ENCODE measurements at regions not wholly inside any gene's neighbourhood (a gene's known extent, or its start where the extent isn't known, plus 50 kb on each side); places are given as distances from the start of the nearest gene placed in this dataset.

DNA sequence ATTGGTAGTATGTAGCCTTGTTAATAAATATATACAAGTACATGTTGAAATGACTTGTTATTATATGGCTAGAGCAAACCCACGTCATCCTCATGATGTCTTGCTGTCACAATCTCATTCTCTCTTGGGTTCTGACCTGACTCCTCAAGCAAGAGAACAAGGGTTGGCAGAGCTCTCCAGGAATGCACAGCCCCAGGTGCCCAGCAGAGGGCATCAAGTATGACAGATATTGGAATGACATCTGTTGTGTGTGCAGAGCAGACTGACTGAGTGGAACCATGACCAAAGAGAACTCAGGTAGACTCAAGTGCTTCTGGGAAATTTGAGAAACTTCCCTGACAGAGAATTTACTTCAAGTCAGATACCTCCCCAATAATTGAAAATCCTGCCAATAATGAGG is 90.6 kb downstream of the PAX1 start:
- H3K36me3 Mint-ChIP-seq = no peaks in the 10 kb centered on the region

DNA sequence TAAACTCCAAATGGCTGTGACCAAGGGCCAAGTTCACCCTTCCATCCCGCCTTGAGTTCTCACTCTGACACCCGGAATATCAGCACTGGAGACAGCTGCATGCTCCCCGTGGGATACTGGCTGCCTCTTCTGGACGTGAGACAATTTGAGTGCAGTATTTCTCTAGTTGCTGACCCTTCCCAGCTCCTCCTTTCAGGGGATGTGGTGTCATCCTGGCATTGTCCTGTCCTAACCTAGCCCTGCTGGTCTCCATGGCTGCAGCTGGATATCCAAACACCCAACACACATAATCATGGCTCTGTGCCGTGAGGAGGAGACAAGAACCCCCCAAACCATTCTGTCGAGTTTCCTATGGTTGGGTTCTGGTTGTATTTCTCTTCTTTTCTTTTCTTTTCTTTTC is 82.6 kb downstream of the PAX1 start:
- TF ChIP-seq, protein P1, sequence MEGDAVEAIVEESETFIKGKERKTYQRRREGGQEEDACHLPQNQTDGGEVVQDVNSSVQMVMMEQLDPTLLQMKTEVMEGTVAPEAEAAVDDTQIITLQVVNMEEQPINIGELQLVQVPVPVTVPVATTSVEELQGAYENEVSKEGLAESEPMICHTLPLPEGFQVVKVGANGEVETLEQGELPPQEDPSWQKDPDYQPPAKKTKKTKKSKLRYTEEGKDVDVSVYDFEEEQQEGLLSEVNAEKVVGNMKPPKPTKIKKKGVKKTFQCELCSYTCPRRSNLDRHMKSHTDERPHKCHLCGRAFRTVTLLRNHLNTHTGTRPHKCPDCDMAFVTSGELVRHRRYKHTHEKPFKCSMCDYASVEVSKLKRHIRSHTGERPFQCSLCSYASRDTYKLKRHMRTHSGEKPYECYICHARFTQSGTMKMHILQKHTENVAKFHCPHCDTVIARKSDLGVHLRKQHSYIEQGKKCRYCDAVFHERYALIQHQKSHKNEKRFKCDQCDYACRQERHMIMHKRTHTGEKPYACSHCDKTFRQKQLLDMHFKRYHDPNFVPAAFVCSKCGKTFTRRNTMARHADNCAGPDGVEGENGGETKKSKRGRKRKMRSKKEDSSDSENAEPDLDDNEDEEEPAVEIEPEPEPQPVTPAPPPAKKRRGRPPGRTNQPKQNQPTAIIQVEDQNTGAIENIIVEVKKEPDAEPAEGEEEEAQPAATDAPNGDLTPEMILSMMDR (IDR thresholded peaks at IDR 0.05) = no peak
- H2AFZ ChIP-seq (ENCODE audit: insufficient read depth, low read depth, low read length, poor library complexity, severe bottlenecking) = no peak overlapping the region
- H3K9ac ChIP-seq (ENCODE audit: insufficient read depth, low read length, poor library complexity, severe bottlenecking) = no peak overlapping the region
- no peaks in the 10 kb centered on the region for H3K36me3 ChIP-seq (replicated peaks in 1 of 2; ENCODE audit: control insufficient read depth in 1 of 2, insufficient read depth in 2 of 2, low read length in 2 of 2)
- no peaks in the 10 kb centered on the region for H4K20me1 ChIP-seq (ENCODE audit: insufficient read depth, low read length)
- H3K4me1 Mint-ChIP-seq = no peaks in the 10 kb centered on the region
- H3K4me3 Mint-ChIP-seq = no peak overlapping the region
- H3K27me3 Mint-ChIP-seq (ENCODE audit: low read depth in 3 of 3) = peaks cover 1 to 3% (median 2%) of the 10 kb centered on the region in 3 donors
- H3K4me1 ChIP-seq (ENCODE audit: control insufficient read depth in 1 of 2, insufficient read depth in 2 of 2, low read length in 2 of 2) = no peaks in the 10 kb centered on the region
- no peaks in the 10 kb centered on the region for H3K9me3 ChIP-seq (replicated peaks in 1 of 2; ENCODE audit: control insufficient read depth in 1 of 2, insufficient read depth in 1 of 2, low read length in 2 of 2)
- H3K4me3 ChIP-seq (replicated peaks in 1 of 3; ENCODE audit: low read depth in 2 of 3, low read length in 3 of 3) = no peak overlapping the region
- peaks cover 1 to 11% (median 3%) of the 10 kb centered on the region in 7 donors for H3K9me3 Mint-ChIP-seq
- H3K27me3 ChIP-seq (ENCODE audit: control insufficient read depth in 2 of 2, insufficient read depth in 2 of 2, low read length in 2 of 2) = no peaks in the 10 kb centered on the region
- H3K79me2 ChIP-seq (ENCODE audit: insufficient read depth, low read length) = no peaks in the 10 kb centered on the region
- H3K36me3 Mint-ChIP-seq = no peaks in the 10 kb centered on the region
- H3K27ac ChIP-seq (ENCODE audit: low read depth in 1 of 2, low read length in 2 of 2) = no peak overlapping the region
- 83% methylated on average over 4 of the region's 6 CpGs for WGBS (ENCODE audit: insufficient coverage)
- DNase-seq = no peak
- intact Hi-C loops (cut with micrococcal nuclease) = no loop called here
- H3K27ac Mint-ChIP-seq = no peak overlapping the region
- H3K4me2 ChIP-seq (replicated peaks; ENCODE audit: extremely low read depth, low read length, poor library complexity, severe bottlenecking) = no peak overlapping the region

More for the DNA sequence above, 90.6 kb downstream of the PAX1 start:
- WGBS (ENCODE audit: insufficient coverage) = no CpG with 5 or more reads among the region's 1 CpG
- H3K9me3 ChIP-seq (replicated peaks in 1 of 2; ENCODE audit: control insufficient read depth in 1 of 2, insufficient read depth in 1 of 2, low read length in 2 of 2) = no peaks in the 10 kb centered on the region
- no peaks in the 10 kb centered on the region for H3K36me3 ChIP-seq (replicated peaks in 1 of 2; ENCODE audit: control insufficient read depth in 1 of 2, insufficient read depth in 2 of 2, low read length in 2 of 2)
- no peaks in the 10 kb centered on the region for H3K79me2 ChIP-seq (ENCODE audit: insufficient read depth, low read length)
- H3K9ac ChIP-seq (ENCODE audit: insufficient read depth, low read length, poor library complexity, severe bottlenecking) = no peak overlapping the region
- no peak overlapping the region for H2AFZ ChIP-seq (ENCODE audit: insufficient read depth, low read depth, low read length, poor library complexity, severe bottlenecking)
- H3K27me3 Mint-ChIP-seq (ENCODE audit: low read depth in 3 of 3) = peaks cover 0 to 2% (median 2%) of the 10 kb centered on the region in 3 donors
- no peaks in the 10 kb centered on the region for H3K4me1 Mint-ChIP-seq
- H3K4me2 ChIP-seq (replicated peaks; ENCODE audit: extremely low read depth, low read length, poor library complexity, severe bottlenecking) = no peak overlapping the region
- TF ChIP-seq, protein P1 (IDR thresholded peaks at IDR 0.05) = no peak
- no peak for DNase-seq
- H3K27me3 ChIP-seq (ENCODE audit: control insufficient read depth in 2 of 2, insufficient read depth in 2 of 2, low read length in 2 of 2) = no peaks in the 10 kb centered on the region
- H3K4me1 ChIP-seq (ENCODE audit: control insufficient read depth in 1 of 2, insufficient read depth in 2 of 2, low read length in 2 of 2) = no peaks in the 10 kb centered on the region
- intact Hi-C loops (cut with micrococcal nuclease) = no loop called here
- no peak overlapping the region for H3K4me3 ChIP-seq (replicated peaks in 1 of 3; ENCODE audit: low read depth in 2 of 3, low read length in 3 of 3)
- H3K27ac ChIP-seq (ENCODE audit: low read depth in 1 of 2, low read length in 2 of 2) = no peak overlapping the region
- H4K20me1 ChIP-seq (ENCODE audit: insufficient read depth, low read length) = no peaks in the 10 kb centered on the region
- H3K4me3 Mint-ChIP-seq = no peak overlapping the region
- H3K9me3 Mint-ChIP-seq = peaks cover 1 to 14% (median 2%) of the 10 kb centered on the region in 7 donors
- H3K27ac Mint-ChIP-seq = no peak overlapping the region

All from CD14-positive monocyte (primary cell).